NCI-H345 treated with DMSO at 0.1 percent for 48 hours (cell line): ENCODE measurements at regions not wholly inside any gene's neighbourhood (a gene's known extent, or its start where the extent isn't known, plus 50 kb on each side); places are given as distances from the start of the nearest gene placed in this dataset.

ENCODE experiments used
- DNase-seq: peaks from one replicate; lab custom pipeline; 2025; ENCODE audit not compliant: unreplicated experiment; lab: John Stamatoyannopoulos, UW

DNA sequence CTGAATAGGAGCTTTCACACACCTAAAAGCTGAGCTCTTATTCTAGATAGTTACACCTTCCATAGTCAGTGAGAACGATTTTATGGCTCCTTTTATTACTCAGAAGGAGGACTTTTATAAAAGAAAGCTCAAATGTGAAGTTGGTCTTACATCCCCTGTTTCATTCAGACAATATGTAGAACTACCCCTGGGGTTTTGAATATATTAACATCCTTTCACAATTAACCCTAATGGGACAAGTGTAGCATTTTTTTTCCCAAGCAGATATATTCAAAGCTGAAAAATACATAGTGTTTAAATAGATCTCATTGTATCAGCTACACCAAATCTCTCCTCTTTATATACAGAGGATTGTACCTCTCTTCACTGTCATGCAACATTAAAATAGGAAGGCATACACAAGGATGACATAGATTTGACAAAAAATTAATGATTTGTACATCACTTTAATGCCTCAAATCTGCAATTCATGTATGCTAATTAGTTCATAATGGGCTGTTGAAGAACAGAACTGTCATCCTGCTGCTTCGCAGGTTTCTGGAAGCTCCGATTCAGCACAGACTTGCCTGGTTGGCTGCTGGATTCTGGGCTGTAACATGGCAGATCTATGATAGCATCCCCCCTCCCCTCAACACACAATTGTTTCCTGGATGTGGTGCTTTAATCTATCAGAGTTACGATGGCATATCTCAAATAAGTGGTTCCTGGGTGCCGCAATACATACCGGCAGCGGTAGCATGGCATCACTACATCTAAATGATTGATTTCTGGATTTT lies 129.7 kb upstream of the PARD3B start:
- no peak for DNase-seq

DNA sequence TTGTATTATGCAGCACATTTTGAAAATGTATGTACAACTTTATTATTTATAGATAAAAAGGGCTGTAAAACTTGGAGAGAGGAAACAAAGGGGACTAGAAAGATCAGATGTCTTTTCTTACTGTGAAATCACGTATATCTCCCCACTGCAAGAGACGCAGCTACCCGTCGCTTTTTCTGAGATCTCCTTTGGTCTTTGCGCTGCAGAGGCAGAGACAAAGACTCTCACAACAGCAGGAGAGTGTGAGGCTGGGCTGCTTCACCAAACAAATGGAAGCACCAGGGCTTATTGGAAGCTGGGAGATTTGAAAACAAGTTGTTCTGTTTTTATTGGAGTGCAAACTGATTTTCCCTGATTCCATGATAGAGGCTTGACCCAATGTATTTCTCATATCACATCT lies 129.0 kb upstream of the PARD3B start:
- DNase-seq: no peak

DNA sequence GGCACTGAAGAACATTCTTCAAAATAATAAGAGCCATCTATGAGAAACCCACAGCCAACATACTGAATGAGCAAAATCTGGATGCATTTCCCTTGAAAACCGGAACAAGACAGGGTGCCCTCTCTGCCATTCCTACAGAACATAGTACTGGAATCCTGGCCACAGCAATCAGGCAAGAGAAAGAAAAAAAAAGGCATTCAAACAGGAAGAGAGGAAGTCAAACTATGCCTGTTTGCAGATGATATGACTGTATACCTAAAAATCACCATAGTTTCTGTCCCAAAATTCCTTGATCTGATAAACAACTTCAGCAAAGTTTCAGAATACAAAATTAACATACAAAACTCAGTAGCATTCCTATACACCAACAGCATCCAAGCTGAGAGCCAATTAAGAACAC lies 119.5 kb upstream of the PARD3B start:
- no peak for DNase-seq

DNA sequence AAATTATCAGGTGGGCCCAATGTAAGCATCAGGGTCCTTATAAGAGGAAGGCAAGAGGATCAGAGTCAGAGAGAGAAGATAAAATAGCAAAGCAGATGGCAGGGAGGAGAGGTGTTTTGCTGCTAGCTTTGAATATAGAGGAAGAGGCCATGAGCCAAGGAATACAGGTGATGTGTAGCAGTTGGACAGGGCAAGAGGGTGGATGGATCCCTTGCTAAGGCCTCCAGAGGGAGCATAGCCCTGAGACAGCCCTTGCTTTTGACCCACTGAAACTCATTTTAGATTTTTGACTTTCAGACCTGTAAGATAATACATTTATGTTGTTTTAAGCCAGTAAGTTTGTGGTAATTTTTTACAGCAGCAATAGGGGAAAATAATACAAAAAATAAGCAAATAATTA lies 116.6 kb upstream of the PARD3B start:
- no peak for DNase-seq

DNA sequence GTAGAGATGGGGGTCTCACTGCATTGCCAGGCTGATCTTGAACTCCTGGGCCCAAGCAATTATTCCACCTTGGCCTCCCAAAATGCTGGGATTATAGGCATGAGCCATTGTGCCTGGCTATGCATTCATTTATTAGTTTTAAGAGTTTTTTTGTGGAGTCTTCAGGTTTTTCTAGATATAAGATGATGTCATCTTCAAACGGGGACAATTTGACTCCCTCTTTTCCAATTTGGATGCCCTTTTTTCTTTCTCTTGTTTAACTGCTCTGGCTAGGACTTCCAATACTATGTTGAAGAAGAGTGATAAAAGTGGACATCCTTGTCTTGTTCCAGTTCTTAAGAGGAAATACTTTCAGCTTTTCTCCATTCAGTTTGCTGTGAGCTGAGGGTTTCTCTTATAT lies 113.7 kb upstream of the PARD3B start:
- DNase-seq: no peak

DNA sequence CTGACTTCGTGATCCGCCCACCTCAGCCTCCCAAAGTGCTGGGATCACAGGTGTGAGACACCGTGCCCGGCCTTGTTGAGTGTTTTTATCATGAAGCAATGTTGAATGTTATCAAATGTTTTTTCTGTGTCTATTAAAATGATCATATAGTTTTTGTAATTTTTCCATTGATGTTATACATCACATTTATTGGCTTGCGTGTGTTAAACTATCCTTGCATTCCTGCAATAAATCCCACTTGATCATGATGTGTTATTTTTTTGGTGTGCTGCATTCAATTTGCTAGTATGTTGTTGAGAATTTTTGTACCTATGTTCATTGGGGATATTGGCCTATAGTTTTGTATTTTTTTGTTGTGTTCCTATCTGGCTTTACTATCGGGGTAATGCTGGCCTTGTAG lies 113.1 kb upstream of the PARD3B start:
- DNase-seq: no peak

DNA sequence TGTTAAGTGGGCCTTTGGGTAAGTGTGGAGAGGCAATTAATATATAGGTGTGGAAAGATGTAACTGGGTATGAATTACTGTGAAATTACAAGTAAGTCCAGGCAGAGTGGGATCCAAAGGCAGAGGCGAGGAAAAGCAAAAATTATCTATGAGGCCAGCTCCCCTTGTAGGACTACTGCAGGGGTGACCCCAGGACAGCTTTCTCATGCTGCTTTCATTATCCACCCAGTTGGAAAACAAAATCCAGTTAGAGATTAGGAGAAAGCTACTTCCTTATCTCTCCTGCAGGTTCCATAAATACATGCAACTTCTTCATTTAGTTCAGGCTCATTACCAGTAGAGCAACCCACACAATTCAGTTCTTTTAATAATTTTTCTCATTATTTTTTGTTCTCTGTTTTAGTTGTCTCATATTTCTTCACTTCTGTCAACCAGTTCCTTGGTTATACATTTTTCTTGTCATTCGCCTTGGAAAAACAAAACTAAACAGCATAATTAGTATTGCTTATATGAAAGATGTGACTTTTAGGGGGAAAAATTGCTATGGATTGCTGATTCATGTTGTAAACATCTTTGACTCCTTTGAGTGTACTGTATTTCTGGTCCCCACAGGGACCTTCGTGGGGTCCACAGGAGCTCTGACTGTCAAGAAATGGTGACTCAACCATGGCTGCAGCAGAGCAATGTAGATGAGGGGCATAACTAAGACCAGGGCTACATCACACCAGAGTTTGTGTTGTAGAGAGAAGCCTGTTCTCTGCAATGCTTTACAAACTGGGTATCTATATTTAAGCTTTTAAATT lies 110.4 kb upstream of the PARD3B start:
- DNase-seq: no peak

DNA sequence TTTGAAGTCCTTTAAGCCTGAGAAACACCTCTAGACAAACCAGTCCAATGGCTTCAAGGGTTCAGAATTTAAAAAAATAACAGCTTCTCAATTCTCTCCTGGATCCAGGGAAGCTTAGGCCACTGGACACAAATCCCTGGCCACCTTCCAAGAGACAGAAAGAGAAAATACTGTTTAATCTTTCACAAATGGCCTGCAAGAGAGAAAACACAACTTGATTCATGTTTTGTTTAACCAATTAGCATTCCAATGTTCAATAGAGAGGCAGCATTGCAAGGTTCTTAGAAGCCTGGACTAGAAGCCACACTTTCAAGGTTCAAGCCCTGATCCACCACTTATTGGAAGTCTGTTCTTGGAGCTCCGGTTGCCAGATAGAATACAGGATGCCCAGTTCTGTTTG lies 109.0 kb upstream of the PARD3B start:
- no peak for DNase-seq

DNA sequence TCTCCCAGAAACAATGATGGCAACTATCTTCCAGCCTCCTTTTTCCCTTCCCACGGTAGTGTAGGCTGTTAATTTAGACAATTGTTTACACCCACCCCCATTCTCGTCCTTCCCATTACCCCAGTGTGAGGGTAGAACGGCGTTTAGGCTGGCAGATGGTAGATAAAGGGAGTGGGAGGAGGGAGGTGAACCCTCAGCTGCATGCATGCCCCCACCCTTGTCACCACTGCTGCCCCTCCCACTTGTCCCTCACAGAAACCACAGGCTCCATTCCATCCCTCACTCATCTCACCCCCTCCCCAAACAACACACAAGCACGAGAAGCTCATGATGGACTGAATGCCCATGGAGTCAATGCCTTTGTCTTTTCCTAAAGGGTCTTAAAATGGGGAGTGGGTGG lies 107.9 kb upstream of the PARD3B start:
- DNase-seq: no peak

DNA sequence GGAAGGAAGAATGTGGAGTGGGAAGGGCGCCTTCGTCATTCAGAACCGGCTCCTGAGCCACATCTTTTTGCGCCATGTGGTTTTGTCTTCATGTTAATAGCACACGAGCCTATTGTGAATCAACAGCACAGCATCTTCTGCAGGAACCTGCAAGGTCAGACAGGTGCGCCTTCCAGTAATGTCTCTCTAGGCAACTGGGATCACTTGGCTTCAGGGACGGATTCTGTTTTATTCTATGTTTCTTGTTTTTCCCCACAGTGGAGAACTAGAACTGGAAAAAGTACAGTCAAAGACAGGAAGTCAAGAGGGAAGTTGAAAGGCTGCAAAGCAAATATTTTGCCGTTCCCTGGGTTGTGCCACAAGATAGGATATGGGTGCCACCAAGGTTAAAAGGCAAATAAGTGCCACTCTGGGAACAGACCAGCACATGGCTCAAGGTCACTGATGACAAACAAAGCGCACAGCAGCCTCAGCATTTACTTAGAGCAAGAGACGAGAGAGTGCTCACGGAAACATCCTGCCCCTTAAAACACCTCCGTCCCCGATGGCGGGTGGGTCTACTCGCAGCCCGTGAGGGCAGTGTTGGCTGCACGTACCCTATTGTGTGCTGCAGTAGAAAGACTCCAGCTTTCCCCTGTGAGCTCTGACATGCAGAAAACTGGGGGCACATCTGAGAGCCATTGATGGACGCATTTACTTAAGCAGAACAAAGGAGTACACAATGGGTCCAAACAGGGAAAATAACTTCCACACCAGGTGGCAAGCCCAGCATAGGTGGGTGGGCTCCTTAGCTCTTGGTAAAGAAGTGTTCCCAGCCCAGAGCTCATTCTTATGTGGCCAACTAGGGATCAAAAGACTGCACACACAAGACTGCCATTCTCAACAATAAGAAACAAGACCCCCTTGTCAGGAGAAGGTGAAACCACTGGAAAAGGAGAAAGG lies 107.2 kb upstream of the PARD3B start:
- DNase-seq: no peak

DNA sequence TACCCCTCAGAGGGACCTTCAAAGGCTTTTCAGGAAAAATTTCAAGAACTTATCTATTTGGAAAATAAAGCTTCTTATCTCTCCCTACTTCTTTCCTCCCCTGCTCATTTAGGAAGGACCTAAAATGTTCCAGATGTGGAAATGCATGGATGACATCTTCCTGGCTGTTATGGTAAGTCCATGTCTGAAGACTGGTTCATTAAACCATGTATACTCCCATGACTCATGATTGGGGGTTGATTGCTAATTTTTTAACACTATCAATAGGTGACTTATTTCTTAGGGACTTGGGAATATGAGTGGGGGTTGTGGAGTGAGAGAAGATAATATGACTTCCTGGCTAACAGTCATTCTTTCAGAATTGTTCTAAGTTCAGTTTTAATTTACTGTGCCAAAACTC lies 104.0 kb upstream of the PARD3B start:
- DNase-seq: no peak

DNA sequence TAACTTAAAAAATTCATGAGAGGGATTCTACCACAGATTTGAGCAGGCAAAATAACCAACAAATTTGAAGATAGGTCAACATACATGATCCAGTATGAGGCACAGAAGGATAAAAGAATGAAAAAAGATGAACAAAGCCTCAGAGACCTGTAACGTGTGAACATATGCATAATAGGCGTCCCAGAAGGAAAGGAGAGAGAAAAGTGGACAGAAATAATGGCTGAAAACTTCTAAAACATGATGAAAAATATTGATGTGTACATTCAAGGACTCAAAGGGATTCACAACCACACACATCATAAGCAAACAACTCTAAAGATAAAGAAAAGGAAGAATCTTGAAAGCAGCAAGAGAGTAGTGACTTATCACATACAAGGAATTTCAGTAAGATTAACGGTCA lies 100.1 kb upstream of the PARD3B start:
- no peak for DNase-seq

DNA sequence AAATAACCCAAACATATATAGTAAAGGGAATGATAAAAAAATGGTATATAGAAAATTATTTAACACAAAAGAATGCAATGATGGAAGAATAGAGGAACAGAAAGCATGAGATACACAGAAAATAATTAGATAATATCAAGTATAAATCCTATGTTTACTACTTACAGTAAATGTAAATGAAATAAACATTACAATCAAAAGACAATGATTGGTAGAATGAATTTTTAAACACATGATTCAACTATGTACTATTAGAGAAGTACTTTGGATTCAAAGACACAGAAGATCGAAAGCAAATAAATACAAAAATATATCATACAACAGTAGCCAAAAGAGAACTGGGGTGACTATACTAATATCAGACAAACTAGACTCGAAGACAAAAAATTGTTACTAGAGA lies 97.6 kb upstream of the PARD3B start:
- DNase-seq: no peak

DNA sequence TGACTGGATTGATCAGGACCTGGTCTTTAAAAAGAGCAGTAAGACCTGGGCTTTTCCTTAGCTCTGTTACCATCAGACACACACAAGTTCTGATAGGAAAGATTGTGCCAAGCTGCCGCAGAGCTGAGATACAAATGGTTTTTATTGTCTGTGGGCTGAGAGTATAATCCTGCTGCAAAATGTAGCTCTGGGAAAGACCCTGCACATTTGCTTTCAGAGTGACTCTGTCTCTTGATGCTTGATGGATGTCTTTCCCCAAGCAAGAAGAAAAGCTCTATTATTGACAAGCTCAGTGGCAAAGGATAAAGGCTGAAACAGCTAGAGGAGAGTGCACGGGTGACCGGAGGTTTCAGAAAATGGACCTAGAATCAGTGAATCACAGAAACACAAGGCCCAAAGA lies 95.3 kb upstream of the PARD3B start:
- no peak for DNase-seq

DNA sequence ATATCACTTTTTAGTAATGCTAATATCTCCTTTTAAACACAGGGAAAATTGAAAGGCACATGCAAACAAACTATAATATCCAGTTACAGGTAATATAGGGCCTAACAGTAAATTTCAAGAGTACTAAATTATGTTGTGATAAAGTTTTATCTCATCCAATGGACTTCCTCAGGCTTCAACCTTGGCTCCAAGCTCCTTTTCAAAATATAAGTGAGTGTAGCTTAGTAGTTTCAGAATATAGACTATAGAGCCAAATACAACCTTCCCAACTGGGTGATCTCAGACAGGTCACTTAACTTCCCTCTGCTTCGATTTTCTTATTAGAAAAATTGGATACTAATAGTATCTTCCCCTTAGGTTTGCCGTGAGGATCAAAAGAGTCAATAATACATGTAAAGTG lies 93.5 kb upstream of the PARD3B start:
- no peak for DNase-seq

DNA sequence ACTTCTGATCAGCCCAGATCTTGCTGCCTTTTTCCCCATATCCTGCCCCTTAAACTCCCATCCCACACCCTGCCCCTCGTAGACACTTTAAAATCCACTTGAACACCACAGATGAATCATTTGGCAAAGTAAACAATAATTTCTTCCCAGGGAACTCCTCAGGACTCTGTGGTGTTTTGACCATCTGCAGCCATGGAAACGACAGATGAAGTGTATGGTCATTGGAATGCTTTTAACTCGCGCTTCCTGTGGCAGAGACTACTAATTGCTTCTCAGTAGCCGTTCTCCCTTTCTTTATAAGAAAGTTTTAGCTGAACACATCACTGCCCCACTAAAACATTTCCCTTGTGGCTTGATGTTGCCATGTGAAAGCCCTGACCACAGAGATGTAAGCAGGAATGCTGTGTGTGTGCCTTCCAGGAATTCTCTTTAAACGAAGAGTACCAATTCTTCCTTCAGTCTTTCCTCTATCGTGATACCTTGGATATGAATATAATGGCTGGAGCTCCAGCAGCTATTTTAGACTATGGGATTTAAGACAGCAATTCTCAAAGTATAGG lies 92.7 kb upstream of the PARD3B start:
- DNase-seq: no peak

DNA sequence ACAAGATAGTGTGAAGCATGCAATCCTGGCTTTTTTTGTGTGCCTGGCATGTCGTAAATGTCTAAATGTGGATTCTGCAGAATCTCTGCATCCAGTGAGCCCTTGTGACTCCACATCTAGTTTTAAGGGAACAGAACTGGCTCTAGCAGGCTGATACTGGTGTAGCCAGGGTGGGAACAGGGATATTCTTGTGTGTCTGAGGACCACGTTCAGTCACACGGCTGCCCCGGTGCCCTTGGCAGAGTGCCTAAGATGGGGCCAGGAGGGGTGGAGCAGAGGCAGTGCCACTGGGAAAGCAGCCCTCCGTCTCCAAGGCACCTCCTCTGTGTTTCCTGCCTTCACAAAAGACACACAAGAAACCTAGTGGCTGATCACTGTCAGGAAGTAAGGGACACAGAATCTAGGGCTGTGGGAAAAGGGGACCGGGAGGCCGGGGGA lies 91.5 kb upstream of the PARD3B start:
- DNase-seq: no peak

DNA sequence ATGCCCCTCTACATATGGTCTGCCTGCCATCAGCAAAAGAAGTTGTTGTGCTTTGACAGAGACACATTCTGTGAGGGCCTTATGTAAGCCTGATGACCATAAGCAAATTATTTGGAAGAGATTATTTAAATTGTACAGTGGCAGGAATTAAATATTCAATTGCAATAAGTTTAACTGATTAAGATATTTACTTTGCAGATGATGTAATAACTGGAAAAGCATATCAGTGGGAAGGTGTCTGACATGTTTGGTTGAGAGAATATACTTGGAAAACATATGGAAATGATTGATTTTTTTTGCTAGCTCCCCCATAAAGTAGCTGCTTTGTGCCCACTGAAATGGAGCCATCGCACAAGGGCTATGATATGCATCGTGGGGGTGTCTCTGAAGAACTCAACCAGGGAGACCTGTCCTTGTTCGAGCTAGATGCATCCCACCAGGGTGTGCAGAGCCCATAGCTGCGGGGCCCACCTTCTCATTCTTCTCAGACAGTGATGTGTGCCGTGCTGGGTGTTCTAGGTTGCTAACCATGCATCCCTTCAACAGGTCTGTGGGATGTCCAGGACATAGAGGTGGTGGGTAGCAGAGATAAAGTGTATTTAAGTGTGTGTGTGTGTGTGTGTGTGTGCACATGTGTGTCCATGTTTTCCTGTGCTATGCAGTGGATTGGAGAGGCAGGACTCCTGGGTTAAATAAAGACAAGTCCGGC lies 90.4 kb upstream of the PARD3B start:
- no peak for DNase-seq

DNA sequence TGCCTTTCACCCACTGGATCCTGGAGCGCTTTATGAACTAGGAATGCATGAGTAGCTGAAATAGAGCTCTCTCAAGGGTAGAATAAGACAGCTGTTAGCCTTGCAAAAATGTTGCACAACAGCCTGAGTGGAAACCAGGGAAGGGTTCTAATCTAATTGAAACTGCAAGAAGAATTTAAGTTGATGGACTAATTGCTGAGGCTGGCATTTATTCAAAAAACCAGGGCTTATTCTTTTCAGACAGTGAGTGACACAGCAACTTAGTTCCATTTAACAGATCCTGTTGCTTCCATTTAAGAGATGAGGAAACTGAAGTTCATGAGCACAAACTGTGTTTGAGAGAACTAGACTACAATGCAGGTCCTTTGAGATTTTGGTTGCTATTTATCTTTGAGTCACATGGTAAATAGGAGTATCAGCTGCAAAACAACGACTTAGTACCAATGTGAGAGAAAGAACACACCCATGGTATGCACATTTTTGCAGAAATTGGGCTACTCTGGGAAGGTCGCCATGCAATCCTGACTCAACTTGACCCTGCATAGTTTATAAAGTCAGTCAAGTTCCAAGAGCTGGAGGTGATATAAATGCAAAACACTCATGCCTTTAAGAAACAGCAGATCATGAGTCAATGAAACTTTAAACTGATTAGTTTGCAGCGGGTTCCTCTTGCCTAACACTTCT lies 76.4 kb upstream of the PARD3B start:
- no peak for DNase-seq

DNA sequence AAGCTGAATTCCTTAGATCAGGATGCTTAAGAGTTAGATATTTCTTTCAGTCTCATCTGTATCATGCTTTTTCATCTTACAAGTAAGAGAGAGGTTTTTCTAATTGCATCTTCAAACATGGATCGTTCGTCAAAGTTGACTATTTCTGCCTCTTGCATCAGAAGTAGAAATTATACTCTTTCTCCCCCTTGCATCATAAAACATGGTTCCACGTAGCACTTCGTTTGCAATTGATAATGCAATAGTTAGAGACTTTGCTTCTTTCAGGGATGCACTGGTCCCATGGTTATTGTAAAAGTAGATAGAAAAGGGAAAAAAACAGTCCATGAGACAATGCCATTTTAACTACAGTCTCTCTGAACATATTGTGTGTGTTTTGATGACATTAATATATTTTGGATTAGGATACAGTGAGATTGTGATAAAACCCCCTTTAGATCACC lies 75.1 kb upstream of the PARD3B start:
- DNase-seq: no peak
